Islet of Langerhans (tissue), 1 donor: ENCODE measurements at regions not wholly inside any gene's neighbourhood (a gene's known extent, or its start where the extent isn't known, plus 50 kb on each side); places are given as distances from the start of the nearest gene placed in this dataset.
"Not testable (repeated sequence)": the region's sequence is repeated elsewhere in the genome, so short reads cannot be mapped to it uniquely, and the experiment has no call there.

Experiments used
- FAIRE-seq: peaks from one replicate; lab custom pipeline; 2011; peaks lifted over from hg19 to GRCh38; lab: Jason Lieb, UNC

GRCh38 chr6:44036699-44037101 lies 90.6 kb downstream of the MRPL14 start:
- no peak for FAIRE-seq

GRCh38 chr6:44036196-44036595 lies 91.1 kb downstream of the MRPL14 start:
- no peak for FAIRE-seq

GRCh38 chr6:44035621-44036020 lies 91.6 kb downstream of the MRPL14 start:
- no peak for FAIRE-seq

GRCh38 chr6:44034931-44035345 lies 92.3 kb downstream of the MRPL14 start:
- FAIRE-seq, result no peak

- no peak for FAIRE-seq
Measured at GRCh38 chr6:44034391-44034861, 92.8 kb downstream of the MRPL14 start.

- no peak for FAIRE-seq
Measured at GRCh38 chr6:44030812-44031454, 96.3 kb downstream of the MRPL14 start.

- FAIRE-seq, result no peak
Measured at GRCh38 chr6:44029444-44030185, 97.6 kb downstream of the MRPL14 start.

- FAIRE-seq, result no peak
Measured at GRCh38 chr6:44028789-44029310, 98.4 kb downstream of the MRPL14 start.

GRCh38 chr6:44025226-44025625 lies 102.0 kb downstream of the MRPL14 start:
- FAIRE-seq, result no peak

GRCh38 chr6:44024574-44025219 lies 102.6 kb downstream of the MRPL14 start:
- FAIRE-seq, result no peak

GRCh38 chr6:44023586-44024454 lies 103.4 kb downstream of the MRPL14 start:
- no peak for FAIRE-seq

- FAIRE-seq, result no peak
Measured at GRCh38 chr6:44022671-44023352, 104.4 kb downstream of the MRPL14 start.

GRCh38 chr6:44022296-44022661 lies 105.0 kb downstream of the MRPL14 start:
- no peak for FAIRE-seq

GRCh38 chr6:44021589-44022295 lies 105.5 kb downstream of the MRPL14 start:
- no peak for FAIRE-seq

- no peak for FAIRE-seq
Measured at GRCh38 chr6:44020664-44021425, 106.4 kb downstream of the MRPL14 start.

GRCh38 chr6:44020148-44020547 lies 107.1 kb downstream of the MRPL14 start:
- no peak for FAIRE-seq

GRCh38 chr6:44017307-44017706 lies 109.9 kb downstream of the MRPL14 start:
- FAIRE-seq, result not testable (repeated sequence)

- no peak for FAIRE-seq
Measured at GRCh38 chr6:44016131-44016870, 111.0 kb downstream of the MRPL14 start.

- FAIRE-seq, result no peak
Measured at GRCh38 chr6:44012078-44012493, 115.2 kb downstream of the MRPL14 start.
